ENCODE measurements at regions not wholly inside any gene's neighbourhood (a gene's known extent, or its start where the extent isn't known, plus 50 kb on each side); places are given as distances from the start of the nearest gene placed in this dataset.

DNA sequence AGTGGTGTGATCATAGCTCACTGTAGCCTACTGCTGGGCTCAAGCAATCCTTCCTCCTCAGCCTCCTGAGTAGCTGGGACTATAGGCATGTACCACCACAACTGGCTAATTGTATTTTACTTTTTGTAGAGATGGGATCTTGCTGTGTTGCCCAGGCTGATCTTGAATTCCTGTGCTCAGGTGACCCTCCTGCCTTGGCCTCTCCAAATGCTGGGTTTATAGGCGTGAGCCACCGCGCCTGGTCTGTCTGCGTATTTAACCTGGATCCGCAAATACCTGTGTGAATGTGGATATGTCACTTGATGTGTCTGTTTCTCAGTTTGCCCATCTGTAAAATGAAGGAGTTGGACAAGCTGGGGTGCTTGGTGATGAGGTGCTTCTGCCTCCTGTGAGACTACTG is 123.9 kb downstream of the BAMBI start:
- H3K4me3 ChIP-seq (ENCODE audit: low read depth, low read length), result no peak overlapping the region
- no peak for DNase-seq (ENCODE audit: low read depth)
- TF ChIP-seq, protein P1, sequence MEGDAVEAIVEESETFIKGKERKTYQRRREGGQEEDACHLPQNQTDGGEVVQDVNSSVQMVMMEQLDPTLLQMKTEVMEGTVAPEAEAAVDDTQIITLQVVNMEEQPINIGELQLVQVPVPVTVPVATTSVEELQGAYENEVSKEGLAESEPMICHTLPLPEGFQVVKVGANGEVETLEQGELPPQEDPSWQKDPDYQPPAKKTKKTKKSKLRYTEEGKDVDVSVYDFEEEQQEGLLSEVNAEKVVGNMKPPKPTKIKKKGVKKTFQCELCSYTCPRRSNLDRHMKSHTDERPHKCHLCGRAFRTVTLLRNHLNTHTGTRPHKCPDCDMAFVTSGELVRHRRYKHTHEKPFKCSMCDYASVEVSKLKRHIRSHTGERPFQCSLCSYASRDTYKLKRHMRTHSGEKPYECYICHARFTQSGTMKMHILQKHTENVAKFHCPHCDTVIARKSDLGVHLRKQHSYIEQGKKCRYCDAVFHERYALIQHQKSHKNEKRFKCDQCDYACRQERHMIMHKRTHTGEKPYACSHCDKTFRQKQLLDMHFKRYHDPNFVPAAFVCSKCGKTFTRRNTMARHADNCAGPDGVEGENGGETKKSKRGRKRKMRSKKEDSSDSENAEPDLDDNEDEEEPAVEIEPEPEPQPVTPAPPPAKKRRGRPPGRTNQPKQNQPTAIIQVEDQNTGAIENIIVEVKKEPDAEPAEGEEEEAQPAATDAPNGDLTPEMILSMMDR (IDR thresholded peaks at IDR 0.05; ENCODE audit: control insufficient read depth, extremely low read depth, insufficient read depth), result no peak

DNA sequence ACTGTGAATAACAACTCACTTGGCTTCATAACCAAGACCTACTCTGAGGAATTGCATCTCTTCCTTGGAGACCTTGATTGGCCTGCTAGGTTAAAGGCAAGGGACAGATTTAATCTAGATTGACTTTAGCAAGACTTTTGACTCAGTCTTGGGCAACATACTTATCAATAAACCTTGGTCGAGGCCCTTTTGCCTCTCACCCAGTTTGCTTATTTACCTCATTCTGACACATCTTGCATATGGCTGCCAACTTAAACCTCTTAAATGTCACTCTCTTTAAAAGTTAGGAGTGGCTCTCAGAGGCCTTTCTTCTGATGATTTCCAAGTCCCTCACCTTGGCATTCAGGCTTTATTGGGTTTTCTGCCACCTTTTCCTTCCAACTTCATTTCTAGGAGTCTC is 124.5 kb downstream of the BAMBI start:
- TF ChIP-seq, protein P1 (IDR thresholded peaks at IDR 0.05; ENCODE audit: control insufficient read depth, extremely low read depth, insufficient read depth), result no peak
- no peak overlapping the region for H3K4me3 ChIP-seq (ENCODE audit: low read depth, low read length)
- DNase-seq (ENCODE audit: low read depth), result peak; percentile 50

DNA sequence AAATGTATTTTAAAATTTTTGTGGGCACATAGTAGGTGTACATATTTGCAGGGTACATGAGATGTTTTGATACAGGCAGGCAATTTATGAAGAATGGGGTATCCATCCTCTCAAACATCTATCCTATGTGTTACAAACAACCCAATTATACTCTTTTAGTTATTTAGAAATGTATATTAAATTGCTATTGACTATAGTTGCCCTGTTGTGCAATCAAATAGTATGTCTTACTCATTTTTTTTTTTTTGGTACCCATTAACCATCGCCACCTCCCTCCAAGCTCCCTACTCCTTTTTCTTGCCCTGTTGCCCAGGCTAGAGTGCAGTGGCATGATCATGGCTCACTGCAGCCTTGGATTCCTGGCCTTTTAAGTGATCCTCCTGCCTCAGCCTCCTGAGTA is 128.1 kb downstream of the BAMBI start:
- DNase-seq (ENCODE audit: low read depth), result no peak
- TF ChIP-seq, protein P1 (IDR thresholded peaks at IDR 0.05; ENCODE audit: control insufficient read depth, extremely low read depth, insufficient read depth), result no peak
- no peak overlapping the region for H3K4me3 ChIP-seq (ENCODE audit: low read depth, low read length)

DNA sequence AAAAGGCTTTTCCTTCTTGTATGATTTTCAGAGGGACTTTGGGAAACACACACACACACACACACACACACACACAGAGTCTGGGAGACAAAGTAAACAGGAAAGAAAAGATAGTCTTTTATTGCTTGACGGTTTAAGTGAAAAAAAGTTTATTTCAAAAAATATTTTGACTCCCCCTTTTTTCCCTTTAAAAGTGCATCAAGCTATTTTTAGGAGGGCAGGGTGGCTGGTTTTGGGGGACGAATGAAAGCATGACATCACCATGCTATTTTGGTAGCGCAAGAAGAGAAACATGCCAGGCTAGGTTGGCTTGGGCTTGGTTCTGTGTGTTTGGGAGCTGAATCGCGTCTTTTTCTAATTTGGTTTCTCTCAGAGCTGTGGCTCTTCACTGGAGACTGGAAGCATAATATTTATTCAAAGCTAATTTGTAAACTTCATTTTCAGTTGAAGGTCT is 129.2 kb downstream of the BAMBI start:
- TF ChIP-seq, protein P1 (IDR thresholded peaks at IDR 0.05; ENCODE audit: control insufficient read depth, extremely low read depth, insufficient read depth), result no peak
- no peak for DNase-seq (ENCODE audit: low read depth)
- no peak overlapping the region for H3K4me3 ChIP-seq (ENCODE audit: low read depth, low read length)

DNA sequence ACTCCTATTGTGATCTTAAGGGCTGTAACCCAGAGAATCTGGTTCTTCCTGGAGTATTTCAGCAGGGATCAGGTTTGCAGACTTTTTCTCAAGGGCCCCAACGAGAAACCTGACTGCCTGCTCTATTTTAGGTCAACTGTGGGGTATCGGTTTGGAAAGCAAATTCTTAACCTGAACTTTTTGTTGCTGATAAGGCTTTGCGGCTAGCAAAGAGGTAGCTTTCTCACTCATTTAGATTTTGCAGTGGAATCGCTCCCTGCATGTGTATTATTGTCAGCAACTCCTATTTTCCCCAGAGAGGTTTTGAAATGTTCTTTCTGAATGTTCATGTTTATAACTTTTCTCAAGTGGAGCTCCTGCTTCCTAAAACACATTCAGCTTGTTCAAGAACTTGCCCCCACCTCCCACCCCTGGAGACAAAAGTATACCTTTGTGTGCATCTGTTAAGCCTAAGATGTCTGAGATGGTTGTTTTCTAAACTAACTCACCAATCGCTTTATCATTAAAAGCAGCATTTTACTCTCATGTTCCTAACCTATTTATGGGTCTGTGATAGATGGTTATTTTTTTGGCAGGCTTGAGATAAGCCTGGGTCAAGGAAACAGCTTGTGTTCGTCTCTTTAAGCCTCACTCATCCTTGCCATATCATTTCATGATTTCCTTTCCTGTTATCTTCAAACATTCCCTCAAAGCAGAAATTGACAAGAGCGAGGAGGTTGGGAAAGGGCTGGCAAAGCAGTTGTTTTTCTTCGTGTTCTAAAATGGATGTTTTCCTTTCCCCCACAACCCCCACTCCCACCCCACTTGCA is 129.8 kb downstream of the BAMBI start:
- TF ChIP-seq, protein P1 (IDR thresholded peaks at IDR 0.05; ENCODE audit: control insufficient read depth, extremely low read depth, insufficient read depth), result no peak
- H3K4me3 ChIP-seq (ENCODE audit: low read depth, low read length), result no peak overlapping the region
- DNase-seq (ENCODE audit: low read depth), result no peak

DNA sequence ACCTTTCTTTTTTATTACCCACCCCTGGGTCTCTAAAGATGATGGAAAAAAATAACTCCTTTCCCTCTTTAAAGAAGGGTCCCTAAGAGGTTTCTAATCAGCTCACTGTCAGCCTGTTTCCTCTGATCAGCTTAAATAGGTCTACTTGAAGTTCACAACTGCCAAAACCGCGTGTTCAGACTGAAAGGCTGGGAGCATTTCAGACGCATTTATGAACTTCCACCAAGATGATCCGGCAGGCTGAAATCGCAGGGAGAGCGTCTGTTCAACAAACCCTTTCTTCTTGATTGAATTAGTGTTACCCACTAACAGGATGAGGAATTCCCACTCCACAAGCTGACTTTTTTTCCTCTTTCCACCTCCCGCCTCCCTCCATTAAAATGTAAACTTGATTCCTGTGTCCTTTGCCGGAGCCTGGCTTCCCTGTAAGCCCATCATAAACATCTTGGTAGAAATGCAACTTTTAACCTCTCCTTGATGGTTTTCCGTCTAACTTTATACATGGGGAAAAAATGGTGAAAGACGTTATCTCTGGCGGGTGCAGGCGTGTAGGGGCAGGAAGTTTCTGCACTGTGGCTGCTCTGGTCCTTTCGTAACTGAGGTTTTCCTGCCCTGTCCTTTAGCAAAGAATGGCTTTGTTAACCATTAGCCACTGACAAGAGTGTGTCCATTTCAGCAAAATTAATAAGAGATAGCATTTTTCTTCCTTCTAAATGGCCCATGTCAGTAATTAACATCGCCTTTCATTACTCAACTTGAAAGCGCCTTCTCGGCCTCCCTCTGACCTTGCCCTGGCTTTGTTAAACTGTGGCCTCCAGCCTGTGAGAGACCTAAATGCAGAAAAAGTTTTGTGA is 130.7 kb downstream of the BAMBI start:
- no peak for DNase-seq (ENCODE audit: low read depth)
- TF ChIP-seq, protein P1 (IDR thresholded peaks at IDR 0.05; ENCODE audit: control insufficient read depth, extremely low read depth, insufficient read depth), result no peak
- H3K4me3 ChIP-seq (ENCODE audit: low read depth, low read length), result no peak overlapping the region

Measured in LNCaP clone FGC (cell line).